ENCODE measurements at regions not wholly inside any gene's neighbourhood (a gene's known extent, or its start where the extent isn't known, plus 50 kb on each side); places are given as distances from the start of the nearest gene placed in this dataset.

GRCh38 chr3:181582619-181583018, 129.1 kb upstream of the SOX2 start:
- no peak for TF ChIP-seq CTCF (IDR thresholded peaks at IDR 0.05)
- no peak for TF ChIP-seq POLR2A (IDR thresholded peaks at IDR 0.05)
- TF ChIP-seq POLR2AphosphoS5 (IDR thresholded peaks at IDR 0.05) = no peak
- no peak for DNase-seq (ENCODE audit: low spot score in 2 of 2)

GRCh38 chr3:181581656-181582055, 130.1 kb upstream of the SOX2 start:
- Histone ChIP-seq H3K4me3 (no peak overlapping the region), H3K27me3 (no peaks in the 10 kb centered on the region), H3K36me3 (no peaks in the 10 kb centered on the region), H3K27ac (no peak overlapping the region), H3K4me1 (no peaks in the 10 kb centered on the region), H3K9me3 (no peaks in the 10 kb centered on the region)
- intact Hi-C loops (cut with DNase I; ENCODE audit: low total_unique reads) = no loop called here
- no peak for TF ChIP-seq POLR2AphosphoS5 (IDR thresholded peaks at IDR 0.05)
- no peak for TF ChIP-seq CTCF (IDR thresholded peaks at IDR 0.05)
- no peak for TF ChIP-seq POLR2A (IDR thresholded peaks at IDR 0.05)
- DNase-seq (ENCODE audit: low spot score in 2 of 2) = no peak

More at GRCh38 chr3:181582619-181583018, 129.1 kb upstream of the SOX2 start:
- H3K36me3 ChIP-seq = no peaks in the 10 kb centered on the region
- no peaks in the 10 kb centered on the region for H3K4me1 ChIP-seq
- H3K4me3 ChIP-seq = no peak overlapping the region
- no peaks in the 10 kb centered on the region for H3K27me3 ChIP-seq
- no peak overlapping the region for H3K27ac ChIP-seq
- H3K9me3 ChIP-seq = peaks cover 4 to 8% of the 10 kb centered on the region in 2 donors
- intact Hi-C loops (cut with DNase I; ENCODE audit: low total_unique reads) = no loop called here

- no peak for DNase-seq (ENCODE audit: low spot score in 2 of 2)
- no peaks in the 10 kb centered on the region for H3K36me3 ChIP-seq
- no peak for TF ChIP-seq CTCF (IDR thresholded peaks at IDR 0.05)
- no peak for TF ChIP-seq POLR2AphosphoS5 (IDR thresholded peaks at IDR 0.05)
- no peak for TF ChIP-seq POLR2A (IDR thresholded peaks at IDR 0.05)
- H3K4me3 ChIP-seq = no peak overlapping the region
- H3K9me3 ChIP-seq = no peaks in the 10 kb centered on the region
- H3K4me1 ChIP-seq = no peaks in the 10 kb centered on the region
- no peaks in the 10 kb centered on the region for H3K27me3 ChIP-seq
- intact Hi-C loops (cut with DNase I; ENCODE audit: low total_unique reads) = no loop called here
- no peak overlapping the region for H3K27ac ChIP-seq
Observed at GRCh38 chr3:181578743-181579142, 133.0 kb upstream of the SOX2 start.

GRCh38 chr3:181572432-181572831, 139.3 kb upstream of the SOX2 start:
- H3K27me3 ChIP-seq = no peaks in the 10 kb centered on the region
- H3K4me1 ChIP-seq = no peaks in the 10 kb centered on the region
- no peak overlapping the region for H3K4me3 ChIP-seq
- no peaks in the 10 kb centered on the region for H3K9me3 ChIP-seq
- TF ChIP-seq CTCF (IDR thresholded peaks at IDR 0.05) = no peak
- TF ChIP-seq POLR2AphosphoS5 (IDR thresholded peaks at IDR 0.05) = no peak
- TF ChIP-seq POLR2A (IDR thresholded peaks at IDR 0.05) = no peak
- H3K36me3 ChIP-seq = no peaks in the 10 kb centered on the region
- H3K27ac ChIP-seq = no peak overlapping the region
- intact Hi-C loops (cut with DNase I; ENCODE audit: low total_unique reads) = no loop called here
- no peak for DNase-seq (ENCODE audit: low spot score in 2 of 2)

- DNase-seq (ENCODE audit: low spot score in 2 of 2) = no peak
- no peak overlapping the region for H3K4me3 ChIP-seq
- intact Hi-C loops (cut with DNase I; ENCODE audit: low total_unique reads) = no loop called here
- no peaks in the 10 kb centered on the region for H3K9me3 ChIP-seq
- no peak overlapping the region for H3K27ac ChIP-seq
- H3K36me3 ChIP-seq = no peaks in the 10 kb centered on the region
- no peaks in the 10 kb centered on the region for H3K4me1 ChIP-seq
- H3K27me3 ChIP-seq = no peaks in the 10 kb centered on the region
- TF ChIP-seq CTCF (IDR thresholded peaks at IDR 0.05) = no peak
- TF ChIP-seq POLR2AphosphoS5 (IDR thresholded peaks at IDR 0.05) = no peak
- TF ChIP-seq POLR2A (IDR thresholded peaks at IDR 0.05) = no peak
Observed at GRCh38 chr3:181570472-181570871, 141.3 kb upstream of the SOX2 start.
